HCT116 (cell line): ENCODE measurements at regions not wholly inside any gene's neighbourhood (a gene's known extent, or its start where the extent isn't known, plus 50 kb on each side); places are given as distances from the start of the nearest gene placed in this dataset.

Experiments
- ATAC-seq: fragments of 200-7000 bp; cut with Tn5 transposase; 2 replicates; pipeline ENCODE4 v1.9.1; 2020; ENCODE audit warnings: mild to moderate bottlenecking, moderate library complexity
- BruUV-seq: library from RNA; stranded (reverse); fragments of 400-500 nt; replicated peaks from 2 replicates; lab custom pipeline; 2021; lab: Mats Ljungman, UMichigan
- CTCF ChIA-PET: fragments of 300-600 bp; sonication (Branson Sonifier 250); formaldehyde crosslinking; loops from one replicate; lab custom pipeline; 2021; ENCODE audit warnings: antibody characterized with exemption; lab: Charles Lee
- POLR2A ChIA-PET: fragments of 300-600, 350-600 bp; sonication (Branson Sonifier 250); formaldehyde crosslinking; loops from one replicate; lab custom pipeline; 2021; ENCODE audit warnings: antibody characterized with exemption; lab: Charles Lee
- RAD21 ChIA-PET, 2 experiments: fragments of 300-600 bp; sonication (Branson Sonifier 250); formaldehyde crosslinking; loops; one replicate each; lab custom pipeline; 2023; ENCODE audit warnings: low total read pairs in 2 of 2; ENCODE audit not compliant: uncharacterized antibody in 2 of 2, unreplicated experiment in 2 of 2, low non-redundant PET in 1 of 2; lab: Charles Lee
- DNase-seq: peaks from one replicate; pipeline ENCODE4 v3.0.0-alpha.2; 2010; ENCODE audit warnings: low read depth, low spot score
- H2AFZ ChIP-seq: fragments of 200-600 bp; shearing (Covaris generic), sonication (generic); 2 replicates; pipeline ENCODE4 v1.6.1; 2017; ENCODE audit warnings: low read depth, mixed run types, mixed read lengths, antibody characterized with exemption, low read length; ENCODE audit not compliant: poor library complexity, severe bottlenecking
- H3K27ac ChIP-seq: 2 replicates; pipeline ENCODE4 v1.5.1; 2012; ENCODE audit warnings: low read depth, low read length
- H3K27me3 ChIP-seq: fragments of 200-600 bp; sonication (generic); 2 replicates; pipeline ENCODE4 v1.6.1; 2016; ENCODE audit warnings: mixed run types, low read length, mixed read lengths; ENCODE audit not compliant: insufficient read depth
- H3K36me3 ChIP-seq, 2 experiments: fragments of 200-500 bp in 1 of 2; fragments of 200-600 bp in 1 of 2; sonication (Bioruptor generic) in 1 of 2; sonication (generic) in 1 of 2; 2 replicates each; pipeline versions ENCODE4 v1.5.1 to v1.6.1; 2014 to 2016; ENCODE audit warnings: low read length in 2 of 2, inconsistent platforms in 1 of 2, mixed read lengths in 1 of 2, mixed run types in 1 of 2; ENCODE audit not compliant: insufficient read depth in 2 of 2, control insufficient read depth in 1 of 2
- H3K4me1 ChIP-seq, 2 experiments: fragments of 200-600 bp in 1 of 2; sonication (generic) in 1 of 2; 2 replicates each; pipeline versions ENCODE4 v1.5.1 to v1.6.1; 2012 to 2017; ENCODE audit warnings: low read length in 2 of 2, inconsistent platforms in 1 of 2, mild to moderate bottlenecking in 1 of 2, mixed read lengths in 1 of 2, mixed run types in 1 of 2, moderate library complexity in 1 of 2; ENCODE audit not compliant: insufficient read depth in 2 of 2, control insufficient read depth in 1 of 2
- H3K4me2 ChIP-seq: fragments of 200-600 bp; sonication (generic); 2 replicates; pipeline ENCODE4 v1.6.1; 2017; ENCODE audit warnings: mixed run types, low read length, mixed read lengths
- H3K4me3 ChIP-seq, 2 experiments: fragments of 200-600 bp in 1 of 2; sonication (generic) in 1 of 2; replicated peaks in 1 of 2; 2 replicates each; pipeline ENCODE4 v1.5.1; 2011 to 2016; ENCODE audit warnings: low read length in 2 of 2, control low read depth in 1 of 2, low read depth in 1 of 2, mild to moderate bottlenecking in 1 of 2, mixed read lengths in 1 of 2, mixed run types in 1 of 2
- H3K79me2 ChIP-seq: fragments of 200-600 bp; sonication (generic); 2 replicates; pipeline ENCODE4 v1.6.1; 2017; ENCODE audit warnings: mild to moderate bottlenecking, mixed run types, low read length, moderate library complexity, mixed read lengths; ENCODE audit not compliant: insufficient read depth
- H3K9ac ChIP-seq: fragments of 200-600 bp; sonication (generic); 2 replicates; pipeline ENCODE4 v1.6.1; 2016; ENCODE audit warnings: low read length, mixed read lengths
- H3K9me2 ChIP-seq: fragments of 200-600 bp; sonication (generic), shearing (Covaris generic); 2 replicates; pipeline ENCODE4 v1.6.1; 2017; ENCODE audit warnings: mixed run types, mild to moderate bottlenecking, moderate library complexity; ENCODE audit not compliant: insufficient read depth
- H3K9me3 ChIP-seq, 2 experiments: fragments of 200-500 bp in 1 of 2; fragments of 200-600 bp in 1 of 2; sonication (Bioruptor generic) in 1 of 2; sonication (generic) in 1 of 2; 2 replicates each; pipeline ENCODE4 v1.6.1; 2014 to 2017; ENCODE audit warnings: low read length in 2 of 2, mixed read lengths in 2 of 2, inconsistent platforms in 1 of 2, low read depth in 1 of 2, mild to moderate bottlenecking in 1 of 2, mixed run types in 1 of 2, moderate library complexity in 1 of 2; ENCODE audit not compliant: control insufficient read depth in 1 of 2, insufficient read depth in 1 of 2
- H4K20me1 ChIP-seq: fragments of 200-600 bp; sonication (generic), shearing (Covaris generic); 2 replicates; pipeline ENCODE4 v1.6.1; 2017; ENCODE audit warnings: mixed run types, mild to moderate bottlenecking, moderate library complexity; ENCODE audit not compliant: insufficient read depth
- ATF3 ChIP-seq: IDR thresholded peaks from 2 replicates; pipeline ENCODE4 v1.6.1; 2012
- CEBPB ChIP-seq: IDR thresholded peaks from 2 replicates; pipeline ENCODE4 v1.6.1; 2012; ENCODE audit warnings: low read depth
- CTCF ChIP-seq, 3 experiments: fragments of 200-600 bp in 1 of 3; sonication (generic) in 1 of 3; IDR thresholded peaks in 2 of 3; conservative IDR thresholded peaks in 1 of 3; 2 replicates each; pipeline ENCODE4 v1.5.1; 2012 to 2017; ENCODE audit warnings: low read depth in 2 of 3, low read length in 2 of 3, antibody characterized with exemption in 1 of 3, borderline replicate concordance in 1 of 3, control low read depth in 1 of 3, mild to moderate bottlenecking in 1 of 3, mixed read lengths in 1 of 3, mixed run types in 1 of 3, moderate library complexity in 1 of 3; ENCODE audit not compliant: insufficient read depth in 1 of 3
- EGR1 ChIP-seq: IDR thresholded peaks from 2 replicates; pipeline ENCODE4 v1.6.1; 2012; ENCODE audit warnings: low read depth
- ELF1 ChIP-seq: IDR thresholded peaks from 2 replicates; pipeline ENCODE4 v1.6.1; 2012; ENCODE audit warnings: low read depth, borderline replicate concordance
- EZH2 ChIP-seq: fragments of 200-600 bp; sonication (generic); IDR thresholded peaks from 2 replicates; pipeline ENCODE4 v1.6.1; 2017; ENCODE audit warnings: antibody characterized with exemption, mixed run types
- EZH2phosphoT487 ChIP-seq: fragments of 200-600 bp; IDR thresholded peaks from 2 replicates; pipeline ENCODE4 v1.6.1; 2018; ENCODE audit warnings: antibody characterized with exemption, borderline replicate concordance
- JUND ChIP-seq: IDR thresholded peaks from 2 replicates; pipeline ENCODE4 v1.6.1; 2012
- POLR2A ChIP-seq: IDR thresholded peaks from 2 replicates; pipeline ENCODE4 v1.7.0; 2011; ENCODE audit warnings: borderline replicate concordance; ENCODE audit not compliant: insufficient read depth, insufficient read length; ENCODE audit errors: extremely low read depth
- POLR2AphosphoS5 ChIP-seq: IDR thresholded peaks from 2 replicates; pipeline ENCODE4 v1.6.1; 2011; ENCODE audit warnings: mild to moderate bottlenecking, low read depth, low read length, moderate library complexity
- RAD21 ChIP-seq: IDR thresholded peaks from 2 replicates; pipeline ENCODE4 v1.6.1; 2012; ENCODE audit warnings: low read depth, mild to moderate bottlenecking
- REST ChIP-seq: IDR thresholded peaks from 2 replicates; pipeline ENCODE4 v1.6.1; 2012; ENCODE audit warnings: low read depth
- SIN3A ChIP-seq: IDR thresholded peaks from 2 replicates; pipeline ENCODE4 v1.6.1; 2012; ENCODE audit warnings: low read depth
- SP1 ChIP-seq: IDR thresholded peaks from 2 replicates; pipeline ENCODE4 v1.6.1; 2012; ENCODE audit warnings: low read depth
- YY1 ChIP-seq: IDR thresholded peaks from 2 replicates; pipeline ENCODE4 v1.6.1; 2011; ENCODE audit warnings: low read length, low read depth, moderate library complexity, mild to moderate bottlenecking; ENCODE audit not compliant: insufficient replicate concordance; ENCODE audit errors: extremely low read depth
- ZBTB33 ChIP-seq: IDR thresholded peaks from 2 replicates; pipeline ENCODE4 v1.6.1; 2011; ENCODE audit warnings: mild to moderate bottlenecking, low read length, moderate library complexity; ENCODE audit not compliant: insufficient replicate concordance; ENCODE audit errors: extremely low read depth
- ZFX ChIP-seq: fragments of 450-650 bp; IDR thresholded peaks from 2 replicates; pipeline ENCODE4 v1.6.1; 2017
- ZNF274 ChIP-seq: fragments of 200-500 bp; sonication (Bioruptor generic); IDR thresholded peaks from 2 replicates; pipeline ENCODE4 v1.6.1; 2014; ENCODE audit warnings: mild to moderate bottlenecking, low read depth, low read length, inconsistent platforms
- intact Hi-C: fragments of 100-400 bp; cut with micrococcal nuclease; formaldehyde crosslinking; loops from 2 replicates; pipeline ENCODE4 v1.10.0; 2022
- TF ChIP-seq, protein P1 (sequence below): IDR thresholded peaks from 2 replicates; pipeline ENCODE4 v1.6.1; 2012

DNA sequence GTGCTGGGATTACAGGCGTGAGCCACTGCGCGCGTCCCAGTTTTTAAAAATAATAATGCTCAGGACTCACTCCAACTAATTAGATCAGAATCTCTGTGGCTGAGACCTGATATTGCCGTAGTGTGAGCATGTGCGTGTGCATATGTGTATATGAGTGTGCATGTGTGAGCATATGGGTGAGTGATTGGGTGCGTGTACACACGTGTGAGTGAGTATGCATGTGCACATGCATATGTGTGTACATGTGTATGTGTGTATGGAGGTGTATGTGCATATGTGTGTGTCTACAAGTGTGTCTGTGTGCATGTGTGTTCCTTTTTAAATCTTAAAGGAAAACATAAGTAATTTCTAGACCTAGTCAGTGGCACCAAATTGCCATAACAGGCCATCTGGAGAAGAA, 54.8 kb upstream of the CKS2 start:
- H3K9ac ChIP-seq: no peak overlapping the region
- BruUV-seq: no TSS peak
- no peak overlapping the region for H3K27ac ChIP-seq
- DNase-seq: no peak
- no peak overlapping the region for H3K4me2 ChIP-seq
- no peaks in the 10 kb centered on the region for H3K4me1 ChIP-seq
- no peaks in the 10 kb centered on the region for H3K79me2 ChIP-seq
- H3K9me3 ChIP-seq: no peaks in the 10 kb centered on the region
- RAD21 ChIA-PET: no interaction called here
- no peak overlapping the region for H3K4me3 ChIP-seq
- CTCF ChIA-PET: no interaction called here
- intact Hi-C loops: no loop called here
- no peak for ATAC-seq
- no peaks in the 10 kb centered on the region for H3K36me3 ChIP-seq
- H4K20me1 ChIP-seq: no peaks in the 10 kb centered on the region
- POLR2A ChIA-PET: no interaction called here
- no peaks in the 10 kb centered on the region for H3K27me3 ChIP-seq
- H2AFZ ChIP-seq: no peak overlapping the region
- TF ChIP-seq CTCF (IDR thresholded peaks at IDR 0.05 in 2 of 3, conservative IDR thresholded peaks at IDR 0.05 in 1 of 3; ENCODE audit: borderline replicate concordance in 1 of 3, insufficient read depth in 1 of 3, low read depth in 2 of 3, low read length in 2 of 3): no peak
- TF ChIP-seq CEBPB: no peak
- no peak for TF ChIP-seq SIN3A
- TF ChIP-seq EZH2: no peak
- no peak for TF ChIP-seq SP1
- no peak for TF ChIP-seq EGR1
- TF ChIP-seq, protein P1, sequence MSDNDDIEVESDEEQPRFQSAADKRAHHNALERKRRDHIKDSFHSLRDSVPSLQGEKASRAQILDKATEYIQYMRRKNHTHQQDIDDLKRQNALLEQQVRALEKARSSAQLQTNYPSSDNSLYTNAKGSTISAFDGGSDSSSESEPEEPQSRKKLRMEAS: no peak
- TF ChIP-seq EZH2phosphoT487: no peak
- TF ChIP-seq POLR2A: no peak
- TF ChIP-seq ZNF274: no peak
- no peak for TF ChIP-seq JUND
- no peak for TF ChIP-seq ELF1
- TF ChIP-seq ATF3: no peak
- no peak for TF ChIP-seq RAD21
- TF ChIP-seq ZFX: no peak
- TF ChIP-seq POLR2AphosphoS5: no peak
- TF ChIP-seq ZBTB33: no peak
- no peak for TF ChIP-seq REST
- TF ChIP-seq YY1: no peak
- H3K9me2 ChIP-seq: no peaks in the 10 kb centered on the region
